Stimulated activated CD8-positive, alpha-beta memory T cell treated with anti-CD3 and anti-CD28 coated beads, Interleukin-15, amount 100 ng/mL, for 48 hours (primary cell): ENCODE measurements at regions not wholly inside any gene's neighbourhood (a gene's known extent, or its start where the extent isn't known, plus 50 kb on each side); places are given as distances from the start of the nearest gene placed in this dataset.

Source experiments
- DNase-seq, 2 donors: peaks; one replicate each; pipeline ENCODE4 v3.0.0-alpha.2; 2020; ENCODE audit warnings: low read depth in 2 of 2

- DNase-seq, result no peak
Measured at GRCh38 chr6:81475646-81476045, 276.8 kb downstream of the TENT5A start.

- no peak for DNase-seq
Measured at GRCh38 chr6:81465859-81466258, 286.6 kb downstream of the TENT5A start.

GRCh38 chr6:81456416-81456815 lies 296.1 kb downstream of the TENT5A start:
- no peak for DNase-seq

GRCh38 chr6:81455641-81456040 lies 296.8 kb downstream of the TENT5A start:
- DNase-seq, result no peak

DNA sequence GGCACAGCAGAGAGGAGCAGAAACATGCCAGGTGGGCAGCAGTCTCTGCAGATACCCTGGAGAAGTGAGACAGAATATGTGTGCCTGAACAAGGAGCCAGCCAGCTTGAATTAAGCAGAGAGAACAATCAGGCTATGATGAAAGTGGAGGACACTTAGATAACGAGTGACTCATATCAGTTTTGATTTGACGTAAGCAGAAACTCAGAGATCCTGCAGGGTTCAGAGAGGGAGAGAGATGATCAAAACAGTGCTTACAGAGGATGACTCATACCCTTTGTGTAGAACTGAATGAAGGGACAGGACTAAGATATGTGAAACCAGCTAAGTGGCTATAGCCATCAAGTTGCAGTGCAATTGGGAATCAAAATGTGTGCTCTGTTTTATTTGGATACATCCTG lies 300.7 kb downstream of the TENT5A start:
- no peak for DNase-seq

DNA sequence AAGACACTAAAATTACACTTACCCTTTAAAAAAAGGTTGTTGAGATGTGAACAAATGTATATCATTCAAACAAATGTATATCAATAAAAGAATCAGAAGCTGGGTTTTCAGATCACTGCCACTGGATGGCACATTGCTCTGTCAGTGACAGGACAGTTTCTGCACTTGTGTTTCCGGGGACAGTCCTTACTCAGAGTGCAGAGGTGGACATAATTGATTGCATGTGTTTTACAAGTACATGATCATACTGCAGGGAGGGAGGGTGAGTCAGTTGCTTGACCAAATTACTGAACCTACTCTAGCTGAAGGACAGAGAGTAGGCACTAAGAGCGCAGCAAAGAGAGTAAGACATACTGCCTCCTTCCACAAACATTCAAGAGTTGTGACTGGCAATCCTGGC lies 302.3 kb downstream of the TENT5A start:
- DNase-seq, result no peak

DNA sequence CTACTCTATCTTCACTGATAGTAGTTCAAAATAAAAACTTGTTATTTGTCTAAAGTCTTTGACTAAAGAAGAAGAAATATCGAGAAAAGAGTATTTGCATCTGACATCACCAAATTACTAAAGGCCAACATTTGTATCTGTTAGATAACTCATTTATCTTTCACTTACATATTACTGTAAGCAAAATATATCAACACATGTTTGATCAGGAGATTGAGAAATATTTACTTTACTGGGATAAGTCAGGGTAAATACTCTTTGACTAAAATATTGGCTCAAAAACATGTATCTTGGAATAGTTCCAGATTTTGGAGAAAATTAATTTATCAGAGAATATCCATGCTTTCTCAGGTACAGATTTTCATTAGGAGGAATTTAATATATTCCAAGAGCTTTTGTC lies 306.0 kb downstream of the TENT5A start:
- DNase-seq, result no peak

GRCh38 chr6:81439417-81439816 lies 313.1 kb downstream of the TENT5A start:
- no peak for DNase-seq

DNA sequence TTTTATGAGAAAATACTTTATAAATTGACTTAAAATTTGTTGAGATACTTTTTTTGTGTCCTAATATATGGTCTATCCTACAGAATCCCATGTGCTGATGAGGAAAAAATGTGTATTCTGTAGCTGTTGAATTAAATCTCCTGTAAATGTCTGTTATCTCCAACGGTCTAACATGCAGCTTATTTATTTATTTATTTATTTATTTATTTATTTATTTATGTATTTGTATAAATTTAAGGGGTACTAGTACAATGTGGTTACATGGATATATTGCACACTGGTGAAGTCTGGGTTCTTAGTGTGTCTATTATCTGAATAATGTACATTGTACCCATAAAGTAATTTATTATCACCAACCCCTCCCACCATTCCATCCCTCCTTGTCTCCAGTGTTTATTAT lies 315.5 kb downstream of the TENT5A start:
- no peak for DNase-seq

DNA sequence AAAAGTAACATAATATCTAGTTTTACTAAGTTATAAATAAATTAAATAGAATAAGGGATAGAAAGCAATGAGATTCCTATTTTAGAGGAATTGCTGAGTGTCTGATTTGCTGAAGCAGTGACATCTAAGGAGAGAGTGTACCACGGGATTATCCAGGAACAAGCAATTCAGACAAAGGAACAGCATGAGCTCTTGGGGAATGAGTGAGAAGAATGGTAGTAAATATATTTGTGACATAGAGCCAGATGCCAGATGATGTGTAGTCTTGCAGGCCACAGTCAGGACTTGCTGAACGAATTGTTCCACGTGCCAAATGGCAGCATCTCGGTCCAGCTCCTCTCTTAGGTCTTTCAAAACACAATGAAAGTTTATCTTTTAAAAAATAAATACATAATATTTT lies 339.2 kb downstream of the TENT5A start:
- DNase-seq, result no peak

DNA sequence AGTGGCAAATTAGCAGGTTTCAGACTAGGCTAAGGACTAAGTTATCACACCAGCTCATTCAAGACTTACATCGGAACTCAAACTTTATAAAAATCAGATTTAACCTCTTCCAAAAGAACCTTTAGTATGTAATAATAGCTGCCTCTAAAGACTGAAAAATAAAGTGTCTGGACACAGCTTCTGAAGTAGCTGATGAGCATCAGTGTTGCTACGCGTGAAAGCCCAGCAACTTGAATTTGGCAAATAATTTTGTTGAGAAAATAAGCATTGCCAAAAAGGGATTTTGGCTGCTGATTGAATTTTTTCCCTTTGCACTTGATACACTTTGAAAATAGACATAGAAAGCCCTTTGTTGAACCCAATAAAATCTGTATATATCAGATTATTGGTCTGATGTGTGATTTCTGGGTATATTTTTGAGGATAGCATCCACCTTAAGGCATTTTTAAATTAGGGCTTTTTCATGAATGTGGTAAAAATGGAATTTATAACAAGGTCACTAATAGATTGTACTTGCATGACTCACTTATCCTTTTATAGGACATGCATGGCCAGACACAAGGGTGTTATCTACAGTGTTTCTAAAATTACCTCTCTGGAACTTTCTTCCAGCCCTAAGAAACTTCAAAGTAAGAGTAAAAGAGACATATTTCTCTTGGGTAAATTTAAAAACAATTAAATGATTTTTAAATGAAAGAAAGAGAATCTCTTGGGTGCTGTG lies 350.4 kb downstream of the TENT5A start:
- DNase-seq, result no peak

DNA sequence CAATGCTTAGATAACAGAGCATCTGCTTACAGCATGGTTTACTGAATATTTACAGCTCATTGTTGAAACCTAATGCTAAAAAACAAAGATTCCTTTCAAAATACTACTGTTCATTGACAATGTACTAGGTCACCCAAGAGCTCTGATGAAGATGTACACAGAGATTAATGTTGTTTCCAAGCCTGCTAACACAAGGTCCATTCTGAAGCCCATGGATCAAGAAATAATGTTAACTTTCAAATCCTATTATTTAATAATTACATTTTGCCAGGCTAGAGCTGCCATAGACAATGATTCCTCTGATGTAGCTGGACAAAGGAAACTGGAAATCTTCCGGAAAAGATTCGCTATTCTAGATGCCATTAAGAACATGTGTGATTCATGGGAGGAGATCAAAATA lies 355.6 kb downstream of the TENT5A start:
- DNase-seq, result no peak

- DNase-seq, result no peak
Measured at GRCh38 chr6:81387163-81387562, 365.3 kb downstream of the TENT5A start.

- no peak for DNase-seq
Measured at GRCh38 chr6:81384921-81385320, 367.6 kb downstream of the TENT5A start.

DNA sequence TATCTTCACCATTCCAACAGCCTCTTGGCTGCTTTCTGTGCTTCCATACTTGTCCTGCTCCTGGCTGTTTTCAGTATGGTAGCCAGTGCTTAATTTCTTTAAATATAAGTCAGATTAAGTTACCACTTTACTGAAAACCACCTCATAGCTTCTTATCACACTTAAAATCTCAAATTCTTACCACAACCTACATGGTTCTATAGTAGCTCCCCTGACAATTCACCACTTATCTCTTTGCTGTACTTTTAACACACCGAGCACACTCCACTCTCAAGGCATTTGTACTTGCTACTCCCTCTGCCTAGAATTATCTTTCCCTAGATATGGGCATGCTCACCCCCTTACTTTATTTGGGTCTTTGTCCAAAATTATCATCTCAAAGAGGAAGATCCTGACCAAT lies 369.0 kb downstream of the TENT5A start:
- DNase-seq, result no peak

GRCh38 chr6:81382852-81383251 lies 369.6 kb downstream of the TENT5A start:
- DNase-seq, result no peak

DNA sequence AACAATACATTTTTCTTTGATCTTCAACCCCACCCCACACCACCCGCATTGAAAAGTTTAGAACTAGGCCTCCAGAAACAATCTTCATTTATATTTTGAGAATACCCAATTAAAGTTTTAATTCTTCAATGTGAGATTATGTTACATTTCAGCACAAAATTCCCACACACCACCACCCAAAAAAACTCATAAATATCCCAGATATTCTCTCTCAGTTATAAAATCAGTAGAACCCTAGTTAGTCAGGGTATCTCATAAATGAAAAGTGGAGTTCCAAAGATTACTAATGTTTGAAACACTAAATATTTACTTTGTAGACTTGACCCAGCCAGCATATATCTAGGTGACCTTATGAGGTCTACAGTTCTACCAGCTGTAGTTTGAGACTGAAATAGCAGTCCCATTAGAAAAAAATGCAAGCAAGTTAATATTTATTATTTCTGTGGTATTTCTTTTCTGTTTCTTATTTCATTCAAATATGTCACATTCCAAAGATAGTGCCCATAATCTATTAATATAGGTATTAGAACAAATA lies 371.0 kb downstream of the TENT5A start:
- no peak for DNase-seq

- DNase-seq, result no peak
Measured at GRCh38 chr6:81380718-81381338, 371.7 kb downstream of the TENT5A start.

DNA sequence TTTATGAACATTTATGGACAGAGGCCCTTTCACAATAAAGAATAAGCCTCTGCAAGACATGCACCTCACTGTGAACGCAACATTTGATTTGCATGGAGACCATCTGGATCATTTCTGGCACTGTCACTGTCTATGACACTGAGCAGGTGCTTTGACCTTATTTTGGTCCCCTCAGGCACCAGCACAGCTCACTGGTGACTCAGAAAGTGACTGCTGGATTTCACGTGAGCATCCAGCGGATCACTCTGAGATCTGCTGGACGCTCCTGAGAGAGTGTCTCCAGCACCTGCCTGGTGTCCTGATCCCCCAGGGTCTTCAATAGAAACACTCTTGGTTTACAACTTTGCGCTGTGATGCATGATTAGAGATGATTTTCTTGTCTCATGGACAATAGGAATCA lies 375.7 kb downstream of the TENT5A start:
- DNase-seq, result no peak

DNA sequence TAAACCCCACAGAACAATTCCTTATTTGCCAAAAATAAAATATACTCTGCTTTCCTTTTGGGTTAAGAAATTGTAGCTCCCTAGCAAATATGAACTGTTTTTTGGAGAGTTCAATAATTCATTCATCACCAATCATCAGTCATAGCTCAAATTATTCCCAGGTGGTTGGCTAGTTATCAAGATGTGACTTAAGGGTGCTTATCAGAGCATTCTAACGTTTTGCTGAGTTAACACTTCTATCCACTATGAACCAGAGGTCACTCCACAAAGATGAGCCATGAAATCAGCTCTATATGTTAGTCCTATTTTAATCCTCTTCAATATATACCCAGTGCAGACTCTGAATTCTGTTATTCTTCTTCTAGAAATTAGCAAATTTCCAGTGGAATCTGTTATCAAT lies 379.1 kb downstream of the TENT5A start:
- DNase-seq, result no peak

DNA sequence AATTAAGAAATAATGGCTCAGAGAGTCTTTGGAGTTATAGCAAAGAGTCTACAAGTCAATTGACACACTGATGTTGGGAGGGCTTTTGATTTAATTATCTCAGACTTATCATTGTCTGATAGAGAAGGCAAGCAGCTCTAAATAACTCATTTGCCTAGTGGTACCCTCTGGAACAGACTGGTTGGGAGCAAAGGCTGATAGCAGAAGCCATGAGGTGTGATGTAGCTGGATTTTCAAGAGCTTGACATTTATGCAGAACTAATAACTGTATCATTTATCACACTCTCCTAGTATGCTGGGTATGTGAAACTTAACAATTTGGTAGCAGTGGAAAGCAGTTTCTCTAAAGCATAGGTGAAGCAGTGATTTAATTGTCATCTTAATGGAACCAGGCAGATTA lies 380.6 kb downstream of the TENT5A start:
- DNase-seq, result no peak

DNA sequence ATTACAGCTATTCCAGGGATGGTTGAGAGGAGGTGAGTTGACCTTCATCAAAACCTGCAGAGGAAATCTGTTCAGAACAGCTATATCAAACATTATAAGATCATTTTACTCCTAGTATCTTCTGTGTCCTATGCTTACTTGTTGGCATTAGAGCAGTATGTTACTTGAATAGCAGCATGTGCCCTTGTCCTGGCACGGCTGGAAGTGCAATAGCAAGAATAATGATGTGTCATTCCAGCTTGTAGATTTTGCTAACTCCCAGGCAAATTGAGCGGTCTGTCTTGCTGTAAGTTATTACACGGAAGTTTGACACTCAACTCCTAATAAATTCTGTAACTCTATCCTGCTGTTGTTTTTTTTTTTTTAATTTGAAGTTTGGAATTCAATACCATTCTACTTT lies 385.5 kb downstream of the TENT5A start:
- no peak for DNase-seq

DNA sequence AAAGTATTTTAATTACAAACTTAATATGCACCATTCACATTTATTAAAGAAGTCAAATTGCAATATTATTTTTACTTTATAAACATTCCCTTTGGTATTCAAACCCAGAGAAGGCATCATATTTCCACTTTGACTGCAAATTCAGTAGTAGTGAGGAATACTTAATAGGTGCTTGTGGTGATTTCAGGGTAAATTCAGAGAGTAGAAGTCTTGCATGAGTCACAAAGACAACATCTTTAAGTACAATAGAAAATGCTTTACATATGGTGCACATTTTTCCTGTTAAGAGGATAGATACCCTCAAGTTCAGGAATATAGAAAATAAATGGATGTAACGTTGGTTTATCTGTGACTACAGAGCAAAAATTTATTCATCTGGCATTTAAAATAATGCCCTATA lies 390.2 kb downstream of the TENT5A start:
- DNase-seq, result no peak

DNA sequence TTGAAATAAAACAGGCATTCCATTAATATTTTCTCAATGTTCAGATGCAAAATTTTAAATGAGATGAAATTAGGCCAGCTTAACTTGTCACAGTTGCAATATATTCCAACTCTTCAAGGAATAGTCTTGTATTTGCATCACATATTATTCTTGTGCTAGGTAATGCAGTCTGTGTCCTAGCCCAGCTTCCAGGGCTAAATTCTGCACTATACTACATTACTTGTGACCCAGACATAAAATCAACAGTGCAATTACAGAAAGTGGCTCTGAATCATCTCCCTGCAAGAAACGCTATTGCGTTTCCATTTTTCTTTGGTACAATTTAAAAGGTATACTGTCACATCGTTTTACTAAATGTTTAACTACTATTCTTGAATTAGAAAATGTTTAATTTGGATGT lies 399.2 kb downstream of the TENT5A start:
- no peak for DNase-seq
